GM06990 (cell line): ENCODE measurements at regions not wholly inside any gene's neighbourhood (a gene's known extent, or its start where the extent isn't known, plus 50 kb on each side); places are given as distances from the start of the nearest gene placed in this dataset.
A peak's percentile ranks its signal among the peaks of the same experiment; 100 is the strongest.

Source experiments
- DNase-seq: peaks from one replicate; pipeline ENCODE4 v3.0.0-alpha.2; 2011; ENCODE audit not compliant: insufficient read length; ENCODE audit errors: extremely low read depth
- H3K27me3 ChIP-seq: replicated peaks from 2 replicates; pipeline ENCODE4 v1.6.0; 2011; ENCODE audit warnings: low read length; ENCODE audit not compliant: control insufficient read depth, insufficient read depth
- H3K36me3 ChIP-seq: 2 replicates; pipeline ENCODE4 v1.5.1; 2011; ENCODE audit warnings: low read length; ENCODE audit not compliant: control insufficient read depth, insufficient read depth
- H3K4me3 ChIP-seq: replicated peaks from 2 replicates; pipeline ENCODE4 v1.5.1; 2011; ENCODE audit warnings: low read depth, mild to moderate bottlenecking, control low read depth, low read length
- TF ChIP-seq, protein P1 (sequence below): IDR thresholded peaks from 2 replicates; pipeline ENCODE4 v1.5.1; 2011; ENCODE audit warnings: low read length, control low read depth, mild to moderate bottlenecking, inconsistent platforms; ENCODE audit not compliant: insufficient read depth, poor library complexity, severe bottlenecking

DNA sequence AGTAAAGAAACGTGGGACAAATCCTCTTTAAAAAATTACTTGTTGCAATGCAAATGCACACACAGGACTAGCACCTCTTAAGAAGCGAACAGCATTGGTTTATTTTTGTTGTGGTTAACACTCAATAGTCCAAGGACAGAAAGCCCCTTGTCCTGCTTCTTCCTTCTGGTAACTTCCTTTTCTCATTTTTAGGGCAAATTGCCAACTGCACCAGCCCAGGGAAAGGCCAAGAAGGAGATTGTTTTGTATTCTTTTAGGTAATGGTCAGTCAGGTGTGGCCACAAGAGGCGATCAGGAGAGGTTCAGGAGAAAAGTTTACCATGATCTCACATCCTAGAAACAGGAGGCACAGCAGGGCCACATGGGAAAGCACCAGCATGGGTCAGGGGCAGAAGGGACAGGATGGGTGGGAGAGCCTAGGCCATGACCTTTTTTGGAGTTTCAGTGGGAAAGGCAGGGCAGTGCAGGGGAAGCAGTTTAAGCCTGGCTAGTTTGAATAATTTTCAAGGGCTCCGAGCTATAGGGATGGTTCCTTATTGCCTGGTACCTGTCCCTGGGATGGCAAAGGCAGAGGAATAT, 73.0 kb downstream of the CHRNA1 start:
- no peaks in the 10 kb centered on the region for H3K36me3 ChIP-seq
- no peak for DNase-seq
- TF ChIP-seq, protein P1, sequence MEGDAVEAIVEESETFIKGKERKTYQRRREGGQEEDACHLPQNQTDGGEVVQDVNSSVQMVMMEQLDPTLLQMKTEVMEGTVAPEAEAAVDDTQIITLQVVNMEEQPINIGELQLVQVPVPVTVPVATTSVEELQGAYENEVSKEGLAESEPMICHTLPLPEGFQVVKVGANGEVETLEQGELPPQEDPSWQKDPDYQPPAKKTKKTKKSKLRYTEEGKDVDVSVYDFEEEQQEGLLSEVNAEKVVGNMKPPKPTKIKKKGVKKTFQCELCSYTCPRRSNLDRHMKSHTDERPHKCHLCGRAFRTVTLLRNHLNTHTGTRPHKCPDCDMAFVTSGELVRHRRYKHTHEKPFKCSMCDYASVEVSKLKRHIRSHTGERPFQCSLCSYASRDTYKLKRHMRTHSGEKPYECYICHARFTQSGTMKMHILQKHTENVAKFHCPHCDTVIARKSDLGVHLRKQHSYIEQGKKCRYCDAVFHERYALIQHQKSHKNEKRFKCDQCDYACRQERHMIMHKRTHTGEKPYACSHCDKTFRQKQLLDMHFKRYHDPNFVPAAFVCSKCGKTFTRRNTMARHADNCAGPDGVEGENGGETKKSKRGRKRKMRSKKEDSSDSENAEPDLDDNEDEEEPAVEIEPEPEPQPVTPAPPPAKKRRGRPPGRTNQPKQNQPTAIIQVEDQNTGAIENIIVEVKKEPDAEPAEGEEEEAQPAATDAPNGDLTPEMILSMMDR: no peak
- no peak overlapping the region for H3K4me3 ChIP-seq
- no peaks in the 10 kb centered on the region for H3K27me3 ChIP-seq

DNA sequence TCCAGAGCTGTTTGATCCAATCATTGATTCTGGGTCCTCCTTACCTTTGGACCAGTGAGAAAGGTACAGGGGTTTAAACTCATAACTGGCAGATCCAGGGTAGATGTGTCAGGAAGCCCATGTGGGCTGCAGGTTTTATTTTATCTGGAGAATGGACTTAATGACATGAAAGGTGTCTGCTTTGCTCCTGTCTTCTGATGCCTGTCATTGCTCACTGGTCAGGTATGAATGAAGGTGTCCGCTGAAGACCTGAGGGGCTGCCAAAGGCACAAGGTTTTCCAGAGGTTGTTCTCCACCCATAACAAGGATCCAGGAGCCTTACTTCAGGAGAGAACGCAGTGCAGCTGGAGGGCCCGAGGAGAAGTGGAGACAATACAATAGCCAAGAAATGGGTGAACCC, 74.2 kb downstream of the CHRNA1 start:
- TF ChIP-seq, protein P1: no peak
- Histone ChIP-seq H3K27me3 (no peaks in the 10 kb centered on the region), H3K4me3 (no peak overlapping the region), H3K36me3 (no peaks in the 10 kb centered on the region)
- DNase-seq: no peak

- no peak overlapping the region for H3K4me3 ChIP-seq
These were observed 76.2 kb downstream of the CHRNA1 start for GRCh38 chr2:174688079-174688478.

GRCh38 chr2:174686430-174686829, 77.8 kb downstream of the CHRNA1 start:
- no peaks in the 10 kb centered on the region for H3K36me3 ChIP-seq
- TF ChIP-seq, protein P1: no peak
- no peaks in the 10 kb centered on the region for H3K27me3 ChIP-seq
- no peak overlapping the region for H3K4me3 ChIP-seq
- DNase-seq: no peak

More at GRCh38 chr2:174688079-174688478, 76.2 kb downstream of the CHRNA1 start:
- TF ChIP-seq, protein P1: no peak
- Histone ChIP-seq H3K36me3 (no peaks in the 10 kb centered on the region), H3K27me3 (no peaks in the 10 kb centered on the region)
- peak; percentile 15 for DNase-seq

DNA sequence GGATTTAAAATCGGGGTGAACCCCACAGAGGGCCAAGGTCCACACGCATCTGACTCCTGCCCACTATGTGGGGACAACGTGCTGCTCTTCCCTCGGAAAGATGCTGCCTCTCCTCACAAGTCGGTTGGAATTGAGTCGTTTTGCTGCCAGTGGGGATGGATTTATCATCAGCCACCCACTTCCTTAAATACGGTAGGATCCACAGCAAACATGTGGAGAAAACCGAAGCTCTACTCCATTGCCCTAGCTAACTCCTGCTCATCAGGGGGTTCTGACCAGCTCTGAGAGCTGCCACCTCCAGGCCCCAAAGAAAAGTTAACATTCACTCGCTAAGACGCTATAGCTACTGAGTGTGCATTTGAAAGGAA, 80.9 kb downstream of the CHRNA1 start:
- peak overlapping the region; percentile 72 for H3K4me3 ChIP-seq
- TF ChIP-seq, protein P1: peak; percentile 21
- H3K27me3 ChIP-seq: no peaks in the 10 kb centered on the region
- no peaks in the 10 kb centered on the region for H3K36me3 ChIP-seq
- no peak for DNase-seq
